ENCODE measurements at regions not wholly inside any gene's neighbourhood (a gene's known extent, or its start where the extent isn't known, plus 50 kb on each side); places are given as distances from the start of the nearest gene placed in this dataset.

DNA sequence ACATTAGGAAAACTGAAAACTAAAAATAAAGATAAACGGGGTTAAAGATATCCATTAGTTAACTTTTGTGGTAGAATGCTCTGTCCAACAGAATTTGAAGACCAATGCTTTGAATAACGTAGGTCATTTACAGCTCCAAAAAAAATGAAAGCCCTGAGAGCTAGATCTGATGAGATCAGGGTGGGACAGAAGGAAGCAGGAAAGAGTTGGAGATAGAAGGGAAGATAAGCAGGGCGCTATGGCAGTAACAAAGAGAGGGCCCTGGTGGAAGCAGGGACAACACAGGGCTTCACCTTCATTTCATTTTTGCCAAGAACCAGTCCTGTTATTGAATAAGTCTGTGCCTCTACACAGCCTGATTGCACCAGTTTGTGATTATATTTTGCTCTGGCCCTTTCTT lies 51.0 kb upstream of the RGS8 start:
- ChIA-PET CTCF (no interaction called here), POLR2A (no interaction called here)
- Mint-ChIP-seq H3K27me3 (peaks cover 6% of the 10 kb centered on the region), H3K4me1 (ENCODE audit: low read depth) (no peaks in the 10 kb centered on the region), H3K36me3 (no peaks in the 10 kb centered on the region), H3K4me3 (no peak overlapping the region), H3K9me3 (no peaks in the 10 kb centered on the region), H3K27ac (no peak overlapping the region)
- intact Hi-C loops (cut with micrococcal nuclease) = no loop called here
- DNase-seq = no peak

- Mint-ChIP-seq H3K27me3 (no peaks in the 10 kb centered on the region), H3K4me3 (no peak overlapping the region), H3K27ac (no peak overlapping the region), H3K4me1 (ENCODE audit: low read depth) (no peaks in the 10 kb centered on the region), H3K9me3 (no peaks in the 10 kb centered on the region), H3K36me3 (no peaks in the 10 kb centered on the region)
- intact Hi-C loops (cut with micrococcal nuclease) = no loop called here
- ChIA-PET POLR2A (no interaction called here), CTCF (no interaction called here)
- DNase-seq = peak; percentile 22
Observed at GRCh38 chr1:182739545-182739944, 50.0 kb upstream of the NPL start.

Data from activated CD4-positive, alpha-beta memory T cell treated with anti-CD3 and anti-CD28 coated beads for 36 hours (primary cell).